Transverse colon (tissue), 3 donors: ENCODE measurements at regions not wholly inside any gene's neighbourhood (a gene's known extent, or its start where the extent isn't known, plus 50 kb on each side); places are given as distances from the start of the nearest gene placed in this dataset.

Experiments
- CTCF ChIP-seq, 5 experiments: fragments of 200-600 bp in 3 of 5; fragments of 450-650 bp in 2 of 5; sonication (generic) in 3 of 5; IDR thresholded peaks; 1 replicate in 2 of 5; 2 replicates in 3 of 5; pipeline ENCODE4 v1.5.1; 2016 to 2017; ENCODE audit warnings: antibody characterized with exemption in 5 of 5, inconsistent platforms in 3 of 5, mild to moderate bottlenecking in 2 of 5, moderate library complexity in 1 of 5
- POLR2A ChIP-seq: fragments of 450-650 bp; IDR thresholded peaks from one replicate; pipeline ENCODE4 v1.6.1; 2016; ENCODE audit warnings: antibody characterized with exemption, mild to moderate bottlenecking, moderate library complexity

GRCh38 chr1:73009938-73010337 lies 727.6 kb upstream of the NEGR1 start:
- TF ChIP-seq CTCF (IDR thresholded peaks at IDR 0.05) = no peak
- no peak for TF ChIP-seq POLR2A
